NCI-H345 treated with DMSO at 0.1 percent for 48 hours (cell line): ENCODE measurements at regions not wholly inside any gene's neighbourhood (a gene's known extent, or its start where the extent isn't known, plus 50 kb on each side); places are given as distances from the start of the nearest gene placed in this dataset.

Experiments
- DNase-seq: peaks from one replicate; lab custom pipeline; 2025; ENCODE audit not compliant: unreplicated experiment; lab: John Stamatoyannopoulos, UW

DNA sequence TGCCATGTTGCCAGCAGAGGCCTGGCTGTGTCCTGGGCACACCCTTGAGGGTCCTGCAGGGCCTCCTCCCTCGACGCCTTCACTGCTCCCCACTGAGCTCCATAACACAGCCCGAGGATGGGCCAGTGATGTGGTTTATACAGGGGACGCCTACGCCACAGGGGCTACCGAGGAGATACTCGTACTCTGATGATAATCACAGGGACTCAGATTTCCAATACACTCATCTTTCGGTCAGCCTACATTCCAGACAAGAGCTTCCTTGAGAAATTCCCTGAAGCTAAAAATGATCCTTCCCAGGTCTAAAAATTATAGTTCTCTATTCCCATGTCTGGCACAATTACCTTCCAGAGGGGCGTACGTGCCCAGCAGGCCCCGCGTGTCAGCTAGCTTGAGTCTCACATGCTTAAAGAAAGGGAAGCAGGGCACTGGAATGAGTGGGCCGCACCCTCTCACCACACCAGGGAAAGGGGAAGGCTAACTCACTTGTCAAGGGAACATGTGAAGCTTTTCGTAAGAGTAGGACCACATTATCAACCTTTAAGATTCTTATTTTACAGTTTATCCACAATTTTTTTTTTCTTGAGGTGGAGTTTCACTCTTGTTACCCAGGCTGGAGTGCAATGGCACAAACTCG is 159.5 kb upstream of the NDUFV2 start:
- DNase-seq = no peak

DNA sequence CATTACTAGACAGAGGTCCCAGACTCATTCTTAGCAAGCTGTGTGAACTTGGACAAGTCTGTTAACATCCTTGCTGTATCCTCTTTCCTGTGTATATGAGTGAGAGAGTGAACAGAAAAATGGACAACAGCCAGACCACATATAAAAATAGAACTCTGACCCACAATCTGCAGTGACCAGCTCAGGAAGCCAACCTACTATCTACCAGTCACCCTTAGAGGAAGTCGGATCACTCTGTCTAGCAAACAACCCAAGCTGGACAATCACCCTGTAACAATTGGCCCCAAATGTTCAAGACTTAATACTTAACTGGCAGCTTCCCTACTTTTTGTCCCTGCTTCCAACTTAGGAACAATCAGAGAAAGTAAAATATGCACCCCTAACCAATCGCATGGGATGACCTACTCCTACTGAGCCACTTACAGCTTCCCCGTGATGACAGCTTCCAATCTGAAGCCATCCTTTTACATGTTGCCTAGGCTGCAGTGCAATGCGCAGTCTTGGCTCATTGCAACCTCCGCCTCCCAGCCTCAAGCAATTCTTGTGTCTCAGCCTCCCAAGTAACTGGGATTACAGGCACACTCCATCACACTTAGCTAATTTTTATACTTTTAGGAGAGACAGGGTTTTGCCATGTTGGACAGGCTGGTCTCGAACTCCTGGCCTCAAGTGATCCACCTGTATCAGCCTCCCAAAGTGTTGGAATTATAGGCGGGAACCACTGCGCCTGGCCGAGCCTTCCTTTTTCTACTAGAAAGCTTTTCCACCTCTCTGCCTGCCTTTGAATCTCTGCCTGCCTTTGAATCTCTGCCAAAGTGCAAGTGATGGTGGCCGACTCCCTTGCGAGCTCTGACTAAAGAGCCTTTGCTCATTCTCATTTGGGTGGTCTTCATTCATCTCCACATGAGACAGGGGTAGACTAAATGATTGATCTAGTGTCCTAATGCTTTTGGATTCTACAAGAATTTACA is 158.3 kb upstream of the NDUFV2 start:
- DNase-seq = no peak

DNA sequence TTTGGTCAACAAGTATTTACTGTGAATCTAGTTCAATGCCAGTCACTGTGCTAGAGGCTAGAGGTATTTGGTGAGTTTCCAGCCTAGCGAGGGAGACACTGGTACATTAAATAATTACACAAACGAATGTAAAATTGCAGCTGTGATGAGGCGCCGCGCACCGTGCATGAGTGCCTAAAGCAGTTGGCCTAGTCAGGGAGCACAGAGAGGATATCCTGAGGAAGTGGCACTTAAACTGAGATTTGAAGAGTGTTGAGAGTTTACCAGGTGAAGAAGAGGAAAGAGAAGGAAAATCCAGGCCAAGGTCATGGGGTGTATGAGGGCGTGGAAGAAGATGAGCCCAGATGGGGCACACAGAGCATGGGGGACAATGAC is 157.6 kb upstream of the NDUFV2 start:
- DNase-seq = no peak

DNA sequence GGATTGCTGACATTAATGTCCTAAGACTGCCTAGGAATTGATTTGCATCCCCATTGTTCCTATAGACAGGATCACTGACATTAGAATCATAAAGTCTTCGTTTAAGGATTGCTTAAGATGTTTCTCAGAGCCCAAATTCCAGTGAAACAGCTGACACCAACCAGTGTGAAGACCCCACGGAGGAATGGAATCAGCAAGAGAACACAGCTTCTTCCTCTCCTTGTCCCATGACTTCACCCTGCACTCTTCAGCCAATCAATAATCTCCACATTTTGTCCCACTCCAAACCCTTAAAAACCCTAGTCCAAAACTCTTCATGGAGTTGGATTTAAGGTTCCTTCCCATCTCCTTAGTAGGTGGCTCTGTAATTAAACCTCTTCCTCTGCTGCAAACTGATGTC is 157.0 kb upstream of the NDUFV2 start:
- no peak for DNase-seq

DNA sequence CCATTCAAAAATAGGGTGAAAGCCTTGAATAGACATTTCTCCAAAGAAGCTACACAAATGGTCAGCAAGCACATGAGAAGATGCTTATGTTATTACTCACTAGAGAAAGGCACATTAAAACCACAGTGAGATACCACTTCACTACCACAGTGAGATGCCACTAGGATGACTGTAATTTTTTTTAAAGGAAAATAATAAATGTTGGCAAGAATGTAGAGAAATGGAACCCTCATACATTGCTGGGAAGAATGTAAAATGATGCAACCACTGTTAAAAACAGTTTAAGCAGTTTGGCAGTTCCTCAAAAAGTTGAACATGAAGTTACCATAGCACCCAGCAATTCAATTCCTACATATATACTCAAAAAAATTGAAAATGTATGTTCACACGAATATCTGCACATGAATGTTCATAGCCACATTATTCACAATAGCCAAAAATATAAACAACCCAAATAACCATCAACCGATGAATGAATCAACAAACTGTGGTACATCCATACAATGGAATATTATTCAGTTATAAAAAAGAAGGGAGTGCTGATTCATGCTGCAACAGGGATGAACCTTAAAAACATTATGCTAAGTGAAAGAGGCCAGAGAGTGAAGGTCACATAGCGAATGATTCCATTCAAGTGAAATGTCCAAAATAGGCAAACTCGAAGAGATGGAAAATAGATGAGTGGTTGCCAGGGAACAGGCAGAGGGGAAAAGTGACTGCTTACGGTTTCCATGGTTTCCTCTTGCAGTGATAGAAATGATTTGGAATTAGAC is 156.2 kb upstream of the NDUFV2 start:
- DNase-seq = no peak

DNA sequence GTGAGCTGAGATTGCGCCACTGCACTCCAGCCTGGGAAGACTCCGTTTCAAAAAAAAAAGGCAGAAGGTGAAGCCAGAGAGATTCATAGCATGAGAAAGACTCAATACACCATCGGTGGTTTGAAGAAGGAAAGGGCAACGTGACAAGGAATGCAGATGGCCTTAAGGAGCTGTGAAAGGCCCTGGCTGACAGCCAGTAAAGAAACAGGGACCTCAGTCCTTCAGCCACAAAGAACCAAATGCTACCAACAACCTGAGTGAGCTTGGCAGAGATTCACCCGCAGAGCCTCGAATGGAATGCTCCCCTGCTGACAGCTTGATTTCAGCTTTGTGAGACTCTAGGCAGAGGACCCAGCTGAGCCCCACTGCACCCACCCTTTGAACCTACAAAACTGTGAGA is 154.9 kb upstream of the NDUFV2 start:
- DNase-seq = no peak

DNA sequence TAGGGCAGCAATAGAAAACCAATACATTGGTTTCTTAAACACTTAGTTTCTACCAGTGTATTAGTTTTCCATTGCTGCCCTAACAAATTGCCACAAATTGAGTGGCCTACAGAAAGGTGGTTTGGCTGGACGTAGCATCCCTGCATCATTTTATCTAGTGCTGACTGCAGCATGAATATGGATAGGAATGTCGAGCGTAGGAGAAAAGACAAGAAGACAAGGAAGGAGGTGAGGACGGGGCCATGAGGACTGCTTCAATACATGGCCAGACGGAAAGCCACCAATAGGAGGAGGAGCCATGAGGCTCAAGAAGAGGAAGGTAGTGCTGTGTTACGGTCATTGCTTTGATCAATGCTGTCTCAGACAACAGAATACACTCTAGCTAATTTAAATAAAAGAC is 154.5 kb upstream of the NDUFV2 start:
- DNase-seq = no peak

DNA sequence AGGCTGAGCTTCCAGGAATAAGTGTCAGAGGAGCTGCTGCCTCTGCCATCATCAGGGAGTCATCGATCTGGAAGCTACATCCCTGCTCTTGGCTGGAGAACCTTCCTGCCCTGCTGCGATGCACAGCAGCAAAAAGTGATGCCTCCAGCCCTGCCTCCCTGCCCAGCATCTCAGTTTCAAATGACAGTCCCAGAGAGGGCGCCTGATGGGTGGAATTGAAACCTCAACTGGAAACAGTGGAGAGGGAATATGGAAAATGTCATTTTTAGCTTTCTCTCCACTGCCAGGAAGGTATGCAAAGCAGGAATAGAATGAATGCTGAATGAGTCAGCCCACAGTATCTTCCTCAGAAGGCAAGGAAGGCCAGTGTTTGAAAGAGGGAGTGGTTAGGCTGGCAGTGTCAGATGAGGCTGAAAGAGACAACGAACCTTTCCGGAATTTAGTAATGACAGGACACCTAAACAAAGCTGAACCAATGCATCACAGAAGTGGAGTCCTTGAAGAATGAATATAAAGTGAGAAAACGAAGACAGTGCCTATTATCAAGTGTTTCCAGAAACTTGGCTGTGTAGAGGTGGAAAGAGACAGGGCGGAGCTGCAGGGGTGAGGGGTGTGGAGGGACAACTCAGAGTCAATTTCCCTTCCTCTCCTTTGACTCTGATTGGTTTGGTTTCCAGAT is 153.9 kb upstream of the NDUFV2 start:
- DNase-seq = no peak

DNA sequence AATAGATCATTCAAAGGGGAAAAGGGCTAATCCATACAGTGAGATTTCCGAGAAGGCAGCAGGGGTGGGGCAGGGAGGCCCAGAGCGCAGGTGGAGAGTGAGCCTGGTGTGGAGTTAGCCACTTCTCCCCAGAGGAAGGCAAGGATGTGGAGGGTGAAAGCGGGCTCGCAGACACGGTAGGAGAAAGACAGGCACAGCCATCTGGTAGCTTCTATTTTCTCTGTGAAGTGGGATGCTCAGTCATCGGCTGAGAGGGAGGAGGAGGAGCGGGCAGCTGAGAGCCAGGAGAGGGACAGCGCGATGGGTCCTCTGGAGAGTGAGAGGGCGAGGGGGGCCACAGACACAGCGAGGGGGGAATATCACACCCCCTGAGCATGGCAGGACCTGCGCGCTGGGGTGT is 153.3 kb upstream of the NDUFV2 start:
- DNase-seq = no peak

DNA sequence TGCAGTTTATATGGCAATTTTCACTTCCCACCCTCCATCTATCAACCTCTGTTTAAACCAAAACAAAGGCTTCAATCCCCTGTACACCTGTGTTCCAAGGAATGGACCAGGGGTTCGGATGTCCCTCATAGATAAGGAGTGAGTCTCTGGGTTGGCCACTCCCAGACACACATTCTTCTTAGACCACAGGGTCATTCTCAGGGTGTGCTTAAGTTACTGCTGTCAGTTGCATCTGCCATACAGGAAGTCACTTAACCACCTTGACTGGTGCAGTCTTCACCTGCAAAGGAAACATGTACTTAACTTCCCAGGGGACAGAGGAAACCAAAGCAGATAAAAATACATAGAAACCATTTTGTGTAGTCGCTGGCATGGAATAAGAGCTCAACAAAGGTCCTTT is 151.0 kb upstream of the NDUFV2 start:
- no peak for DNase-seq

DNA sequence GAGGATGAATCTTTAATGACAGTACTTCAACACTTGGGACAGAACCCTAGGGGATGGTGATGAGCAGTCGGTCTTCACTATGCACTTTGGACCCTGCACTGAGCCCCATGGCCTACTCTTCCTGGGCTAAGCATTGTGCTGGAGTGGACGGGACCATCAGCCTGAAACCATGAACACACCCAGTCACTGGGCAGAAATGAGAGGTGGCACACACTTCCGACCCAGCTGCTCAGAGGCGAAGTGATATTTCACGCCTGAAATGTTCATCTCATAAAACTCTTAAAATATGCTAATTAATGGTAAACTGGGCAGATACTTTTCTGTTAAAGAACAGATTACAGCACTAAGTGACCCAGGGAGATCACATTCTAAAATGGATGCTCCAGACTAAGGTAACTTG is 150.3 kb upstream of the NDUFV2 start:
- no peak for DNase-seq

DNA sequence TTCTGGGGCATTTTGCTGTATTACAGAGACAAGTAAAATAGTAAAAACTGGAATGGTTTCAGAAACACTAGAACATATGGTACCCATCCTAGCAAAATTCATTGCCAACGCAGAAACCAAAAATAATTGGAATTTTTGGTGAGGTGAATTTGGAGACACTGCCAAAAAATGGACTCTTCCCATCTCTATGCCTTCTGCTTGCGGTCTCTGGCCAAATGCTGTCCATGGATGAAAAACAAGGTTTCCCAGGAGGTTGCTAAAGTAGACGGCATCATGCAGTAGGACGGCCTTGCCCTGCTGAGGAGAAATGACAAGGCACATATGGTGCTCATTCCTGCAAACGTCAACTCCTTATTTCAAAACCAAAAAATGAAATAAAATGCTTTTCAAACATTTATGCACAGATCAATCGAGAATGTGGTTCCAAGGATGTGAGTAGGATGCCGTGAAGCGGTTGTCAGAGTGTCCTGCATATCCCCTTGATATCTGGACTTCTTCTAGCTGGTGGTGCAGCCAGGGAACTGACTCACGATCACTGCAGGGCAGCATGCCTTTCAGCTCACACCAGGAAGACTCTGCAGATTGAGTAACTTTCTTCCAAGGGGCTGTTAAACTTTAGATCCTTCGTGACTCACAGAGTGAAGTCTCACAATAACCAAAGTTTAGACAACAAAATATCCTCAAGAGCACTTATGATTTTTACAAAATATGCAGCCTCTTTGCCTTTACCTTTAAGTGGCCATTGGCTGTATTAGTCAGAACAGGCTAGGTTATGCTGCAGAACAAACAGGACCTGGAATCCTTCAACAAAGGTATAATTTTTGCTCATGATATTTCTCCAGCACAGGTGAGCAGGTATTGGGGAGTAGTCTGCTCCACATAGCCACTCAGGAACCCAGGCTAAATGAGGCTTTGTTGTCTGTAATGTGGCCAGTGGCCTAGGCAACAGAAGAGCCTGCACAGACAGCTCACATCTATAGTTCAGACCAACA is 149.4 kb upstream of the NDUFV2 start:
- DNase-seq = no peak

DNA sequence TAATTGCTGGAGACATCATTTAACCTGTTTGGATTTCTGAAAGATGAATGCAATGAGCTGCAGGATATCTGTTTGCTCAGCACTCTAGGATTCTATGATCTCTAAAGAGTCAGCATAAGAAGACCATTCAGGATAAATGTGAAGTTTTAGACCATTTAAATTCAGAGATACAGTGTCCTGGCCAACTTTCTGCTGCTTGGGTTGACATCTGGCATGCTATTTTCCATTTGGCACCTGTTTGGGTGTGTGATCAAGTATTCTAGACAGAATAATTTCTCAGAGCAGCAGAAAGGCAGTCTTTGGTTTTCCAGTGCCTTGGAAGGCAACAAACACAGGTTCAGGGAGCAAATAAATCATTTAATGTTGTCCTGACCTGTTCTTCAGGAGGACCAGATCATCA is 144.8 kb upstream of the NDUFV2 start:
- DNase-seq = peak; percentile 63

DNA sequence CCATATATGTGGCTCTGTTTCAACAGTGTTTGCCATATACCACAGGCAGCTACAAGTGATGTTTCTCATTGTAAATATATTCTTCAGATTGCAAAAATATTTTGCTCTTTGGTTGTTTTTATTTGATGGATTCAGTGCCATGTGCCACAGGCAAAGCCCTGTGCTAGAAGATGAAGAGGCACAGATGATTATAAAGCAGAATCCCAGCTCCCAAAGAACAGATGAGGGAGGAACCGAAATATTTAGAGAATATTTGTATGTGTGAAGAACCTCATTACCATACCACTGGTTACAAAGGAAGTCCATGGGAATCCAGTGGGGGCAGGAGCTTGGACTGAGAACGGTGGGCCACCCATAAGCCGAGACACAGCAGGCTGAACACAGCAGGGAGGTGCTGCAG is 143.8 kb upstream of the NDUFV2 start:
- DNase-seq = no peak

DNA sequence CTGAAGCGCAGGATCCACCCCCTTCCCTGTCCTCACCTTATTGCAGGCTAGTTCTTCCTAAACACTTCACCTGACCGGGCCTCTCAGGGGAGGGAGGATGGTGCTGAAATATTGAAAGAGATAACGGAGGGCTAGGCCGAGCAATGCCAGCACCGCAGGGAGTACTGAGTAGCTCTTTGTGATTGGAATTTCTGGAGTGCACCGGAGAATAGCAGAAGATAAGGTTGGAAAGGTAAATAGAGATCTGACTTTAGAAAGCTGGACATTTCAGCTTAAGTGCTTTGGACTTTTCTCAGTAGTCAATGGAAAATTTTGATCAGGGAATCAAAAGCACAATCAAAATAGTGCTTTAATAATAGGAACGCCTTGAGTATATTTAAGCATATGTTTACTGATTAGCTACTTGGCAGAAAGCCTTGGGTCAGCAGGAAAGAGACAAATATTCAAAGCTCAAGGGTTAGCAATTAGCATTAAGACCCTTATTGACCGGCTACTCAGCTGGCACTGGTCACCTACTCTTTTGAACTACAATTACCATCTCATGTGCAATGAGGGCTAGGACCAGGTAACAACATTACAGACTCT is 142.9 kb upstream of the NDUFV2 start:
- no peak for DNase-seq

DNA sequence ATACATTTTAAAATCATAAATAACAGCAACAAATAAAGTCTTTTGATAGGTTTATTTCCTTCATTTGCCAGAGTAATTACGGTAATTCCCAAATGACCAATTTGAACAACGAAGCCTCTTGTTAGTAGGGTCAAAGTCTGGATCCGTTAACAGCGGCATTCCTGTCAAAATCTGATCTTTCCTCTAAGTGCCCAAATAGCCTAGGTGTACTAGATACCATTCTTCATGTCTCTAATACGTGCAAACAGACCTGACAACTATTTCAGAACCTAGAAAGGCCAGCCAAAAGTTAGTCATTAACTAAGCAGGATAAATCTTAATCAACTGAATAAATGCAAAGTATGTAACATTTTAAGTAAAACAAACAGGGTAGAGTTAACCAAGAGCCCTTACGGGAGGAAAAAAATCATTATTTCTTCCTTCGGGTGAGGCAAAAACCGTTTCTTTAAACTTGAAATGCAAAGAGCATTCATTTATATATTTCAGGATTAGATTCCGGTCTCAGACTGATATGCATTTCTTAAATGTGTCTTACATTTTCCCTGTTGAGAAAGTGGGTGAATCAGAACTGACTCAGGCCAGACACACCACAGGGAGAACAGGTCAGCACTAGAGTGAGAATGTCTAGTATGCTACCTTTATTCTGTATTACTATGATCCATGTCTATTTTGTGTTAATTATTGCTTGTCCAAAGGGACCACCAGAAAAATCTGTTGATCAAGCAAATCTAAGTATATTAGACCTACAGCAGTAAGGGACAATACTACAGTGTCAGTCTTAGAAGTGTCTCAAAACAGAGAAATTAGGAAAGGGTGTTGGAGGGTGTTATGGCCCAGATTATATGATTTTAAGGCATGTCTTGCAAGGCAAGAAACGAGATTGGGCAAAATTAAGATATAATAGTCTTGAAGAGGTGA is 141.5 kb upstream of the NDUFV2 start:
- no peak for DNase-seq

DNA sequence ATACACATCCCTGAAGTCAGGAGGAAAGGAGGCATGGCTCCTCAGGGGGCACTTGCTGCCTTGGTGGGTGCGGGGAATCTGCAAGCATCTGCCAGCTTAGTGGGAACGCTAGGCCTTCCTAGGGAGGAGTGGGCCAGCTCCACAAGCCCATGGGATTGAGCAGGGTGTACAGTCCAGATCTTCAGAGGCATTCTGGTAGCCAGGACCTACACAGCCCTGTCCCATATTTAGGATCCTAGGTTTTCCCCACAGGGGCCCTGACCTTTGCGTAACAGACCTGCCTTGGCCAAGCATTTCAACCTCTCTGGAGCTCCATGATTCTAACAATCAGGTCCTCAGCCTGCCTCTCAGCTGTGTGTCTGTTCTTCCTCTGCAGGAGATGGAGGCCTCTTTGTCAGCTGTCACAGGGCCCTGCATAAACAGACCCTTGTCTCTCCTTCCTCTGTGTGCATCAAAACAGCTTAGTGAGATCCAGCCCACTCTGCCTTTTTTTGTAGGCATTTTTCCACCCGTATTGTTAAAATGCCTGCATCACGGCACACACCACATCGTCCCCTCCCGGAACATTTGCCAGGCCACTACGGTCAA is 140.2 kb upstream of the NDUFV2 start:
- no peak for DNase-seq
